MM.1S (cell line): ENCODE measurements at regions not wholly inside any gene's neighbourhood (a gene's known extent, or its start where the extent isn't known, plus 50 kb on each side); places are given as distances from the start of the nearest gene placed in this dataset.

Experiments
- EZH2 ChIP-seq: fragments of 300-600 bp; sonication (generic); optimal IDR thresholded peaks from 2 replicates; pipeline ENCODE3; 2017; ENCODE audit warnings: low read depth, mild to moderate bottlenecking, antibody characterized with exemption, low read length, mixed read lengths
- TF ChIP-seq, protein P1 (sequence below): fragments of 300-600 bp; sonication (generic); IDR thresholded peaks from 2 replicates; pipeline ENCODE4 v1.5.1; 2016; ENCODE audit warnings: antibody characterized with exemption, low read length, mixed read lengths

GRCh38 chr1:18575620-18576019 is 55.0 kb upstream of the PAX7 start:
- TF ChIP-seq, protein P1, sequence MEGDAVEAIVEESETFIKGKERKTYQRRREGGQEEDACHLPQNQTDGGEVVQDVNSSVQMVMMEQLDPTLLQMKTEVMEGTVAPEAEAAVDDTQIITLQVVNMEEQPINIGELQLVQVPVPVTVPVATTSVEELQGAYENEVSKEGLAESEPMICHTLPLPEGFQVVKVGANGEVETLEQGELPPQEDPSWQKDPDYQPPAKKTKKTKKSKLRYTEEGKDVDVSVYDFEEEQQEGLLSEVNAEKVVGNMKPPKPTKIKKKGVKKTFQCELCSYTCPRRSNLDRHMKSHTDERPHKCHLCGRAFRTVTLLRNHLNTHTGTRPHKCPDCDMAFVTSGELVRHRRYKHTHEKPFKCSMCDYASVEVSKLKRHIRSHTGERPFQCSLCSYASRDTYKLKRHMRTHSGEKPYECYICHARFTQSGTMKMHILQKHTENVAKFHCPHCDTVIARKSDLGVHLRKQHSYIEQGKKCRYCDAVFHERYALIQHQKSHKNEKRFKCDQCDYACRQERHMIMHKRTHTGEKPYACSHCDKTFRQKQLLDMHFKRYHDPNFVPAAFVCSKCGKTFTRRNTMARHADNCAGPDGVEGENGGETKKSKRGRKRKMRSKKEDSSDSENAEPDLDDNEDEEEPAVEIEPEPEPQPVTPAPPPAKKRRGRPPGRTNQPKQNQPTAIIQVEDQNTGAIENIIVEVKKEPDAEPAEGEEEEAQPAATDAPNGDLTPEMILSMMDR = no peak
- TF ChIP-seq EZH2 = no peak
